ENCODE measurements at regions not wholly inside any gene's neighbourhood (a gene's known extent, or its start where the extent isn't known, plus 50 kb on each side); places are given as distances from the start of the nearest gene placed in this dataset.

DNA sequence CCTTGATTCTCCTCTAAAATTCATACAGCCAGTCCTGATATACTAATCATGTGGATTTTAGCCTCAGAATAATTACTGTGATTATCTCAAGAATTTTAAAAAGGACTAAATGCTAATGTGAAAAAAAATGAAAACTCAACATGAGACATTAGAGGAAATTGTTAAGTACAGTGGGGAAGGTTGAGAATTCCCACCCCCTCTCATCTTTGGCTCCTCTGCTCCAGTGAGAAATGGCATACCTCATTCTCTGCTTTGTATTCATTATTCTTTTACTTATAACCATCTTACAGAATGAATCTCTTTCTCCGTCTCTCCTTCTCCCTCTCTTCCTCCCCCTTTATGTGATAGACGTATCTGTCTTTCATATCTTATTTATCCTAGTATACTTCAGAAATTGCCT is 70.9 kb downstream of the DIRAS3 start:
- intact Hi-C loops (cut with micrococcal nuclease; ENCODE audit: unreplicated experiment): no loop called here

More for the DNA sequence above, 70.9 kb downstream of the DIRAS3 start:
- Histone ChIP-seq H3K27me3 (replicated peaks in 1 of 2; ENCODE audit: control insufficient read depth in 2 of 2, insufficient read depth in 2 of 2, low read length in 1 of 2) (no peaks in the 10 kb centered on the region; a peak in 1 of 4 replicates), H3K36me3 (ENCODE audit: control insufficient read depth in 2 of 2, insufficient read depth in 2 of 2, low read length in 1 of 2) (no peaks in the 10 kb centered on the region), H3K9ac (ENCODE audit: control insufficient read depth, insufficient read depth, low read length) (no peak overlapping the region), H3K79me2 (ENCODE audit: control insufficient read depth, insufficient read depth, low read length) (no peaks in the 10 kb centered on the region), H3K4me2 (ENCODE audit: control insufficient read depth, insufficient read depth) (no peak overlapping the region), H3K9me3 (replicated peaks; ENCODE audit: control insufficient read depth, insufficient read depth, low read length) (no peaks in the 10 kb centered on the region), H4K20me1 (ENCODE audit: control insufficient read depth, insufficient read depth) (no peaks in the 10 kb centered on the region), H3K4me3 (no peak overlapping the region), H3K27ac (ENCODE audit: control insufficient read depth, insufficient read depth) (no peak overlapping the region), H3K4me1 (ENCODE audit: control insufficient read depth, insufficient read depth, low read length) (no peaks in the 10 kb centered on the region), H2AFZ (ENCODE audit: control insufficient read depth, low read depth, low read length) (no peak overlapping the region)
- CTCF ChIA-PET: no interaction called here
- BruUV-seq (replicated peaks): no TSS peak
- POLR2A ChIA-PET: no interaction called here
- in situ Hi-C loops (cut with MboI): no loop called here
- no peak for DNase-seq (ENCODE audit: low read depth, low spot score)
- SMC1A ChIA-PET (ENCODE audit: uncharacterized antibody, unreplicated experiment): interaction anchor here (0.6 kb wide), 1 partner anchor 410 kb away, joined by 3 read pairs; no protein-coding TSS in a partner anchor
- no peak for ATAC-seq
- WGBS (ENCODE audit: insufficient coverage, insufficient replicate concordance, low lambda C conversion rate, missing lambda C conversion rate): 51% methylated on average over 2 of the region's 2 CpGs
- FAIRE-seq: no peak
- RAD21 ChIA-PET (ENCODE audit: unreplicated experiment): no interaction called here
- TF ChIP-seq SRF (IDR thresholded peaks at IDR 0.05; ENCODE audit: low read depth in 2 of 2, low read length in 2 of 2) (no peak), NBN (IDR thresholded peaks at IDR 0.05) (no peak), PBX3 (IDR thresholded peaks at IDR 0.05; ENCODE audit: insufficient replicate concordance, low read depth, low read length) (no peak), ZNF622 (IDR thresholded peaks at IDR 0.05) (no peak), BRCA1 (IDR thresholded peaks at IDR 0.05; ENCODE audit: low read depth, low read length) (no peak), IRF5 (IDR thresholded peaks at IDR 0.05; ENCODE audit: borderline replicate concordance) (no peak), FOS (IDR thresholded peaks at IDR 0.05; ENCODE audit: borderline replicate concordance, extremely low read depth, insufficient read length) (no peak), IKZF2 (IDR thresholded peaks at IDR 0.05) (no peak), ZNF592 (IDR thresholded peaks at IDR 0.05) (no peak), IRF3 (IDR thresholded peaks at IDR 0.05) (no peak), TBL1XR1 (IDR thresholded peaks at IDR 0.05; ENCODE audit: low read depth, low read length) (no peak)
